ENCODE measurements at regions not wholly inside any gene's neighbourhood (a gene's known extent, or its start where the extent isn't known, plus 50 kb on each side); places are given as distances from the start of the nearest gene placed in this dataset.
"Not testable (repeated sequence)": the region's sequence is repeated elsewhere in the genome, so short reads cannot be mapped to it uniquely, and the experiment has no call there.

GRCh38 chr16:15307184-15307583 lies 70.9 kb downstream of the NPIPA5 start:
- WGBS (ENCODE audit: insufficient coverage), result no CpG with 5 or more reads among the region's 8 CpGs

GRCh38 chr16:15305889-15306288 lies 72.2 kb downstream of the NPIPA5 start:
- no CpG with 5 or more reads among the region's 2 CpGs for WGBS (ENCODE audit: insufficient coverage)
- not testable (repeated sequence) for H3K9me3 ChIP-seq (ENCODE audit: control extremely low read depth in 1 of 5, control insufficient read depth in 4 of 5, insufficient read depth in 2 of 5, low read depth in 1 of 5, low read length in 4 of 5)

More at GRCh38 chr16:15307184-15307583, 70.9 kb downstream of the NPIPA5 start:
- H3K4me1 ChIP-seq (ENCODE audit: control extremely low read depth in 1 of 4, control insufficient read depth in 4 of 4, insufficient read depth in 4 of 4, low read length in 3 of 4); H3K9me3 ChIP-seq (ENCODE audit: control extremely low read depth in 1 of 5, control insufficient read depth in 4 of 5, insufficient read depth in 2 of 5, low read depth in 1 of 5, low read length in 4 of 5); H3K27me3 ChIP-seq (replicated peaks in 2 of 5; ENCODE audit: control insufficient read depth in 4 of 5, insufficient read depth in 5 of 5, low read length in 4 of 5); CTCF ChIA-PET; POLR2A ChIA-PET; DNase-seq; H3K36me3 ChIP-seq (ENCODE audit: control insufficient read depth in 4 of 4, insufficient read depth in 4 of 4, low read length in 3 of 4); H3K4me3 ChIP-seq (ENCODE audit: control insufficient read depth in 1 of 7, extremely low read depth in 1 of 7, insufficient read depth in 4 of 7, low read depth in 2 of 7, low read length in 6 of 7); H3K27ac ChIP-seq (ENCODE audit: insufficient read depth in 1 of 2, low read depth in 1 of 2, low read length in 2 of 2, poor library complexity in 1 of 2, severe bottlenecking in 2 of 2): not testable (repeated sequence)

DNA sequence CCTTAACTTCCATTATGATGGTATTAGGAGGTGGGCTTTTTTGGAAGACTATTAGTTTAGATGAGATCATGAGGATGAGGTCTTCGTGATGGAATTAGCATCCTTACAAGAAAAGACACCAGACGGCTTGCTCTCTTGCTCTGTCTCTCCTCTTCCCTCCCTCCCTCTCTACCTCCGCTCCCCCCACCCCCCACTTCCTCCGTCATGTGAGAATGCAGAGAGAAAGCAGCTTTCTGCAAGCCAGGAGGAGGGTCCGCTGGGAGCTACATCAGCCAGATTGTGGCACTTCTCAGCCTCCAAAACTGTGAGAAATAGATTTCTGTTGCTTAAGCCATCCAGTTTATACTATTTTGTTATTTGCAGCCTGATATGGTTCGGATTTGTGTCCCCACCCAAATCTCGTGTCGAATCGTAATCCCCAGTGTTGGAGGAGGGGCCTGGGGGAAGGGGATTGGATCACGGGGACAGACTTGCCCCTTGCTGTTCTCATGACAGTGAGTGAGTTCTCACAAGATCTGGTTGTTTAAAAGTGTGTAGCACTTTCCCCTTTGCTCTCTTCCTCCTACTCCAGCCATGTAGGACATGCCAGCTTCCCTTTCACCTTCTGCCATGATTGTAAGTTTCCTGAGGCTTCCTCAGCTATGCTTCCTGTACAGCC lies 74.3 kb downstream of the NPIPA5 start:
- DNase-seq; H3K9me3 ChIP-seq (ENCODE audit: control extremely low read depth in 1 of 5, control insufficient read depth in 4 of 5, insufficient read depth in 2 of 5, low read depth in 1 of 5, low read length in 4 of 5); H3K36me3 ChIP-seq (ENCODE audit: control insufficient read depth in 4 of 4, insufficient read depth in 4 of 4, low read length in 3 of 4); H3K4me3 ChIP-seq (ENCODE audit: control insufficient read depth in 1 of 7, extremely low read depth in 1 of 7, insufficient read depth in 4 of 7, low read depth in 2 of 7, low read length in 6 of 7); CTCF ChIA-PET; H3K4me1 ChIP-seq (ENCODE audit: control extremely low read depth in 1 of 4, control insufficient read depth in 4 of 4, insufficient read depth in 4 of 4, low read length in 3 of 4); H3K27ac ChIP-seq (ENCODE audit: insufficient read depth in 1 of 2, low read depth in 1 of 2, low read length in 2 of 2, poor library complexity in 1 of 2, severe bottlenecking in 2 of 2); POLR2A ChIA-PET; H3K27me3 ChIP-seq (replicated peaks in 2 of 5; ENCODE audit: control insufficient read depth in 4 of 5, insufficient read depth in 5 of 5, low read length in 4 of 5): not testable (repeated sequence)
- no CpG with 5 or more reads among the region's 10 CpGs for WGBS (ENCODE audit: insufficient coverage)

More at GRCh38 chr16:15305889-15306288, 72.2 kb downstream of the NPIPA5 start:
- DNase-seq; H3K27ac ChIP-seq (ENCODE audit: insufficient read depth in 1 of 2, low read depth in 1 of 2, low read length in 2 of 2, poor library complexity in 1 of 2, severe bottlenecking in 2 of 2); H3K4me3 ChIP-seq (ENCODE audit: control insufficient read depth in 1 of 7, extremely low read depth in 1 of 7, insufficient read depth in 4 of 7, low read depth in 2 of 7, low read length in 6 of 7); CTCF ChIA-PET; H3K27me3 ChIP-seq (replicated peaks in 2 of 5; ENCODE audit: control insufficient read depth in 4 of 5, insufficient read depth in 5 of 5, low read length in 4 of 5); H3K4me1 ChIP-seq (ENCODE audit: control extremely low read depth in 1 of 4, control insufficient read depth in 4 of 4, insufficient read depth in 4 of 4, low read length in 3 of 4); H3K36me3 ChIP-seq (ENCODE audit: control insufficient read depth in 4 of 4, insufficient read depth in 4 of 4, low read length in 3 of 4); POLR2A ChIA-PET: not testable (repeated sequence)

DNA sequence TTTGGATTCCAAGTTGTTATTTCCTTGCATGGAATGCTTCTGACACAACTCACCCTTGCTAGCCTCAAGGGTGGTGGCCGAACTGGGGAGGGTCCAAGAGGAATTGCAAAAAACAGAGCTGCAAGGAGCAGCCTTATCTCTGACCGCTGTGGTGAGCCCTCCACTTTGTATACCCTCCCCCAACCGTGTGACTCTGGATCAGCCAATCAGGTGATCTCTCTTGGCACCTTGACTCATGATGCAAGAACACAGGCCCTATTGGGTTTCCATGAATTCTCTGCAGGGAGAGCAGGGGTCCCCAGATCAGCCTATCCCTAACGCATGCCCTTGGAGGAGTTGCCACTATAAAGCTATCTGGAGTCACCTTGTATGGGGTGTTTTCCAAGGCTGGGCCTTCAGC lies 81.0 kb downstream of the NPIPA5 start:
- H3K27ac ChIP-seq (ENCODE audit: insufficient read depth in 1 of 2, low read depth in 1 of 2, low read length in 2 of 2, poor library complexity in 1 of 2, severe bottlenecking in 2 of 2); H3K27me3 ChIP-seq (replicated peaks in 2 of 5; ENCODE audit: control insufficient read depth in 4 of 5, insufficient read depth in 5 of 5, low read length in 4 of 5); H3K4me1 ChIP-seq (ENCODE audit: control extremely low read depth in 1 of 4, control insufficient read depth in 4 of 4, insufficient read depth in 4 of 4, low read length in 3 of 4); POLR2A ChIA-PET; H3K36me3 ChIP-seq (ENCODE audit: control insufficient read depth in 4 of 4, insufficient read depth in 4 of 4, low read length in 3 of 4); CTCF ChIA-PET; DNase-seq; H3K9me3 ChIP-seq (ENCODE audit: control extremely low read depth in 1 of 5, control insufficient read depth in 4 of 5, insufficient read depth in 2 of 5, low read depth in 1 of 5, low read length in 4 of 5); H3K4me3 ChIP-seq (ENCODE audit: control insufficient read depth in 1 of 7, extremely low read depth in 1 of 7, insufficient read depth in 4 of 7, low read depth in 2 of 7, low read length in 6 of 7): not testable (repeated sequence)
- no CpG with 5 or more reads among the region's 4 CpGs for WGBS (ENCODE audit: insufficient coverage)

DNA sequence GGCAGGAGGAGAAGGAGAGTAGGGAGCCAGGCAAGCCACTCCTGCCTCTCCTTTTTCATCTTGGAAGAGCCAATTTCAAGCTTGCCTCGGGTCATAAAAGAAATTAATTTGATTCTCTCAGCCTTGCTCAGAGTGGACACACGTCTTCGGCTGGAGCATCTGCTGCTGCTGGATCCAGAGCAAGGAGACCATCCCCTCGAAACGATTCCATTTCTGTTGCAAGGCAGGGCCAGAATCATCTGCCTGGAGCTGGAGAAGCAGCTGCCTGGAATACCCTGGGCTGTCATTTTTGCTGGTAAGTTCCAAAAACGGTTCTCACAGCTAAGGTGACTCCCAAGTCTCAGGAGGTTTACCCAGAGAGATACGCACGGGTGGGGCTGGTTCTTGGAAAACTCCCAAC lies 103.3 kb downstream of the NPIPA5 start:
- H3K4me1 ChIP-seq (ENCODE audit: control extremely low read depth in 1 of 4, control insufficient read depth in 4 of 4, insufficient read depth in 4 of 4, low read length in 3 of 4), result not testable (repeated sequence)

DNA sequence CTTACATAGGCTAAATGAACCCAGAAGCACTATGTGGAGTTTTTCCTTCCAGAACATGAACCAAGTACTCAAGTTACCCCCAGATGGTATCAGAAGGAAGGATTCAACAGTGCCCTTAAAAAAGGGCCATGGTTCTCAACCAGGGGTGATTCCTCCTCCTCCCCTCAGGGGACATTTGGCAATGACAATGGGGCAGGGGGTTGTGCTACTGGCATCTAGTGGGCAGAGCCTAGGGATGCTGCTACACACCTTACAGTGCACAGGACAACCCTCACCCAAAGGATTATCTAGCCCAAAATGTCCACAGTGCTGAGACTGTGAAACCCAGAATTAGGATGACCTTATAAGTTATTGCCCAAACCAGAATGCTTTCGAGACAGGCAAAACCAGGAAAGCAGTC lies 104.1 kb downstream of the NPIPA5 start:
- POLR2A ChIA-PET; H3K9me3 ChIP-seq (ENCODE audit: control extremely low read depth in 1 of 5, control insufficient read depth in 4 of 5, insufficient read depth in 2 of 5, low read depth in 1 of 5, low read length in 4 of 5); DNase-seq; H3K27ac ChIP-seq (ENCODE audit: insufficient read depth in 1 of 2, low read depth in 1 of 2, low read length in 2 of 2, poor library complexity in 1 of 2, severe bottlenecking in 2 of 2); H3K4me1 ChIP-seq (ENCODE audit: control extremely low read depth in 1 of 4, control insufficient read depth in 4 of 4, insufficient read depth in 4 of 4, low read length in 3 of 4); CTCF ChIA-PET; H3K36me3 ChIP-seq (ENCODE audit: control insufficient read depth in 4 of 4, insufficient read depth in 4 of 4, low read length in 3 of 4); H3K4me3 ChIP-seq (ENCODE audit: control insufficient read depth in 1 of 7, extremely low read depth in 1 of 7, insufficient read depth in 4 of 7, low read depth in 2 of 7, low read length in 6 of 7); H3K27me3 ChIP-seq (replicated peaks in 2 of 5; ENCODE audit: control insufficient read depth in 4 of 5, insufficient read depth in 5 of 5, low read length in 4 of 5): not testable (repeated sequence)
- WGBS (ENCODE audit: insufficient coverage), result no CpG with 5 or more reads among the region's 1 CpG

More for the DNA sequence above, 103.3 kb downstream of the NPIPA5 start:
- 72% methylated on average over 3 of the region's 8 CpGs for WGBS (ENCODE audit: insufficient coverage)
- DNase-seq; H3K36me3 ChIP-seq (ENCODE audit: control insufficient read depth in 4 of 4, insufficient read depth in 4 of 4, low read length in 3 of 4); H3K27ac ChIP-seq (ENCODE audit: insufficient read depth in 1 of 2, low read depth in 1 of 2, low read length in 2 of 2, poor library complexity in 1 of 2, severe bottlenecking in 2 of 2); H3K9me3 ChIP-seq (ENCODE audit: control extremely low read depth in 1 of 5, control insufficient read depth in 4 of 5, insufficient read depth in 2 of 5, low read depth in 1 of 5, low read length in 4 of 5); POLR2A ChIA-PET; CTCF ChIA-PET; H3K4me3 ChIP-seq (ENCODE audit: control insufficient read depth in 1 of 7, extremely low read depth in 1 of 7, insufficient read depth in 4 of 7, low read depth in 2 of 7, low read length in 6 of 7); H3K27me3 ChIP-seq (replicated peaks in 2 of 5; ENCODE audit: control insufficient read depth in 4 of 5, insufficient read depth in 5 of 5, low read length in 4 of 5): not testable (repeated sequence)

- H3K36me3 ChIP-seq (ENCODE audit: control insufficient read depth in 4 of 4, insufficient read depth in 4 of 4, low read length in 3 of 4); H3K9me3 ChIP-seq (ENCODE audit: control extremely low read depth in 1 of 5, control insufficient read depth in 4 of 5, insufficient read depth in 2 of 5, low read depth in 1 of 5, low read length in 4 of 5); H3K4me1 ChIP-seq (ENCODE audit: control extremely low read depth in 1 of 4, control insufficient read depth in 4 of 4, insufficient read depth in 4 of 4, low read length in 3 of 4); CTCF ChIA-PET; POLR2A ChIA-PET; H3K27me3 ChIP-seq (replicated peaks in 2 of 5; ENCODE audit: control insufficient read depth in 4 of 5, insufficient read depth in 5 of 5, low read length in 4 of 5); H3K27ac ChIP-seq (ENCODE audit: insufficient read depth in 1 of 2, low read depth in 1 of 2, low read length in 2 of 2, poor library complexity in 1 of 2, severe bottlenecking in 2 of 2); H3K4me3 ChIP-seq (ENCODE audit: control insufficient read depth in 1 of 7, extremely low read depth in 1 of 7, insufficient read depth in 4 of 7, low read depth in 2 of 7, low read length in 6 of 7); DNase-seq: not testable (repeated sequence)
- 100% methylated on average over 1 of the region's 6 CpGs for WGBS (ENCODE audit: insufficient coverage)
Measured at GRCh38 chr16:15266941-15267340, 111.2 kb downstream of the NPIPA5 start.
